ENCODE measurements at regions not wholly inside any gene's neighbourhood (a gene's known extent, or its start where the extent isn't known, plus 50 kb on each side); places are given as distances from the start of the nearest gene placed in this dataset.

GRCh38 chr5:130488252-130488651 lies 584.0 kb downstream of the CHSY3 start:
- Histone ChIP-seq H3K27ac (no peak overlapping the region), H3K27me3 (no peaks in the 10 kb centered on the region), H3K36me3 (no peaks in the 10 kb centered on the region), H3K9me3 (no peaks in the 10 kb centered on the region), H3K4me3 (no peak overlapping the region), H3K4me1 (no peaks in the 10 kb centered on the region)
- intact Hi-C loops (cut with DNase I; ENCODE audit: low total_unique reads) = no loop called here
- DNase-seq = no peak
- no peak for TF ChIP-seq CTCF (IDR thresholded peaks at IDR 0.05)

GRCh38 chr5:130479045-130479804 lies 575.0 kb downstream of the CHSY3 start:
- TF ChIP-seq CTCF (IDR thresholded peaks at IDR 0.05) = no peak

GRCh38 chr5:130476325-130476724 lies 572.1 kb downstream of the CHSY3 start:
- H3K4me1 ChIP-seq = no peaks in the 10 kb centered on the region
- H3K4me3 ChIP-seq = no peak overlapping the region
- no peak for DNase-seq
- no peak for TF ChIP-seq CTCF (IDR thresholded peaks at IDR 0.05)
- H3K36me3 ChIP-seq = no peaks in the 10 kb centered on the region
- H3K27me3 ChIP-seq = no peaks in the 10 kb centered on the region
- H3K27ac ChIP-seq = no peak overlapping the region
- intact Hi-C loops (cut with DNase I; ENCODE audit: low total_unique reads) = no loop called here
- peaks cover 0 to 3% (median 0%) of the 10 kb centered on the region in 3 donors for H3K9me3 ChIP-seq

More at GRCh38 chr5:130479045-130479804, 575.0 kb downstream of the CHSY3 start:
- Histone ChIP-seq H3K27me3 (no peaks in the 10 kb centered on the region), H3K27ac (no peak overlapping the region), H3K4me1 (no peaks in the 10 kb centered on the region), H3K9me3 (peaks cover 0 to 3% (median 0%) of the 10 kb centered on the region in 3 donors), H3K36me3 (no peaks in the 10 kb centered on the region), H3K4me3 (no peak overlapping the region)
- intact Hi-C loops (cut with DNase I; ENCODE audit: low total_unique reads) = no loop called here
- DNase-seq = no peak

GRCh38 chr5:130462516-130462915 lies 558.3 kb downstream of the CHSY3 start:
- H3K27ac ChIP-seq = no peak overlapping the region
- H3K4me1 ChIP-seq = no peaks in the 10 kb centered on the region
- intact Hi-C loops (cut with DNase I; ENCODE audit: low total_unique reads) = no loop called here
- no peaks in the 10 kb centered on the region for H3K27me3 ChIP-seq
- no peak for TF ChIP-seq CTCF (IDR thresholded peaks at IDR 0.05)
- DNase-seq = no peak
- H3K9me3 ChIP-seq = no peaks in the 10 kb centered on the region
- H3K4me3 ChIP-seq = no peak overlapping the region
- no peaks in the 10 kb centered on the region for H3K36me3 ChIP-seq

GRCh38 chr5:130455175-130455574 lies 550.9 kb downstream of the CHSY3 start:
- Histone ChIP-seq H3K27ac (no peak overlapping the region), H3K27me3 (no peaks in the 10 kb centered on the region), H3K4me1 (no peaks in the 10 kb centered on the region), H3K9me3 (peaks cover 0 to 20% (median 10%) of the 10 kb centered on the region in 3 donors), H3K36me3 (no peaks in the 10 kb centered on the region), H3K4me3 (no peak overlapping the region)
- no peak for DNase-seq
- intact Hi-C loops (cut with DNase I; ENCODE audit: low total_unique reads) = no loop called here
- no peak for TF ChIP-seq CTCF (IDR thresholded peaks at IDR 0.05)

Measured in tibial artery (tissue), 4 donors.